Vagina (tissue), 2 donors: ENCODE measurements at regions not wholly inside any gene's neighbourhood (a gene's known extent, or its start where the extent isn't known, plus 50 kb on each side); places are given as distances from the start of the nearest gene placed in this dataset.

ENCODE experiments used
- CTCF ChIP-seq, 3 experiments: fragments of 450-650 bp in 2 of 3; fragments of 200-600 bp in 1 of 3; sonication (generic) in 1 of 3; IDR thresholded peaks; one replicate each; pipeline ENCODE4 v1.5.1; 2017 to 2019; ENCODE audit warnings: antibody characterized with exemption in 3 of 3, mild to moderate bottlenecking in 2 of 3, moderate library complexity in 2 of 3
- POLR2AphosphoS5 ChIP-seq, 2 donors: sonication (generic); formaldehyde crosslinking; IDR thresholded peaks; one replicate each; pipeline ENCODE4 v1.9.0; 2017; ENCODE audit warnings: antibody characterized with exemption in 2 of 2, mild to moderate bottlenecking in 2 of 2, low read depth in 1 of 2; ENCODE audit not compliant: insufficient read depth in 1 of 2

GRCh38 chr5:164277720-164278119 is 772.3 kb downstream of the MAT2B start:
- TF ChIP-seq POLR2AphosphoS5 (IDR thresholded peaks at IDR 0.05; ENCODE audit: insufficient read depth in 1 of 2, low read depth in 1 of 2) (no peak), CTCF (IDR thresholded peaks at IDR 0.05) (no peak)
